Germinal center (tissue), 1 donor: ENCODE measurements at regions not wholly inside any gene's neighbourhood (a gene's known extent, or its start where the extent isn't known, plus 50 kb on each side); places are given as distances from the start of the nearest gene placed in this dataset.
"Not testable (repeated sequence)": the region's sequence is repeated elsewhere in the genome, so short reads cannot be mapped to it uniquely, and the experiment has no call there.

Experiments used
- DNase-seq: peaks from one replicate; pipeline ENCODE4 v3.0.0; 2012; ENCODE audit warnings: mixed read lengths, low spot score

- no peak for DNase-seq
Measured at GRCh38 chr5:18732556-18733479, 1098.6 kb downstream of the TAF11L14 start.

GRCh38 chr5:18736051-18736398 is 1101.8 kb downstream of the TAF11L14 start:
- DNase-seq = no peak

- DNase-seq = not testable (repeated sequence)
Measured at GRCh38 chr5:18736736-18737135, 1102.5 kb downstream of the TAF11L14 start.

GRCh38 chr5:18740301-18740700 is 1106.0 kb downstream of the TAF11L14 start:
- no peak for DNase-seq

GRCh38 chr5:18742830-18743229 is 1108.6 kb downstream of the TAF11L14 start:
- DNase-seq = no peak

GRCh38 chr5:18744441-18744840 is 1110.2 kb downstream of the TAF11L14 start:
- no peak for DNase-seq

- DNase-seq = no peak
Measured at GRCh38 chr5:18745042-18745987, 1111.1 kb downstream of the TAF11L14 start.

- peak; percentile 66 for DNase-seq
Measured at GRCh38 chr5:18745988-18746615, 1111.8 kb downstream of the TAF11L14 start.

GRCh38 chr5:18749763-18750162 is 1115.5 kb downstream of the TAF11L14 start:
- no peak for DNase-seq

- DNase-seq = no peak
Measured at GRCh38 chr5:18752317-18752716, 1118.1 kb downstream of the TAF11L14 start.

GRCh38 chr5:18754201-18754600 is 1119.9 kb downstream of the TAF11L14 start:
- DNase-seq = no peak

GRCh38 chr5:18761801-18762200 is 1127.5 kb downstream of the TAF11L14 start:
- no peak for DNase-seq

GRCh38 chr5:18764161-18764560 is 1129.9 kb downstream of the TAF11L14 start:
- no peak for DNase-seq

GRCh38 chr5:18765304-18765703 is 1131.0 kb downstream of the TAF11L14 start:
- no peak for DNase-seq

GRCh38 chr5:18771097-18771610 is 1136.9 kb downstream of the TAF11L14 start:
- DNase-seq = no peak

- DNase-seq = no peak
Measured at GRCh38 chr5:18772475-18772874, 1138.2 kb downstream of the TAF11L14 start.

- no peak for DNase-seq
Measured at GRCh38 chr5:18778225-18778624, 1144.0 kb downstream of the TAF11L14 start.

- DNase-seq = no peak
Measured at GRCh38 chr5:18789218-18789998, 1155.1 kb downstream of the TAF11L14 start.

- DNase-seq = no peak
Measured at GRCh38 chr5:18792145-18792544, 1157.9 kb downstream of the TAF11L14 start.

GRCh38 chr5:18797222-18797621 is 1163.0 kb downstream of the TAF11L14 start:
- no peak for DNase-seq

GRCh38 chr5:18798058-18798457 is 1163.8 kb downstream of the TAF11L14 start:
- DNase-seq = no peak
